ENCODE measurements at regions not wholly inside any gene's neighbourhood (a gene's known extent, or its start where the extent isn't known, plus 50 kb on each side); places are given as distances from the start of the nearest gene placed in this dataset.

DNA sequence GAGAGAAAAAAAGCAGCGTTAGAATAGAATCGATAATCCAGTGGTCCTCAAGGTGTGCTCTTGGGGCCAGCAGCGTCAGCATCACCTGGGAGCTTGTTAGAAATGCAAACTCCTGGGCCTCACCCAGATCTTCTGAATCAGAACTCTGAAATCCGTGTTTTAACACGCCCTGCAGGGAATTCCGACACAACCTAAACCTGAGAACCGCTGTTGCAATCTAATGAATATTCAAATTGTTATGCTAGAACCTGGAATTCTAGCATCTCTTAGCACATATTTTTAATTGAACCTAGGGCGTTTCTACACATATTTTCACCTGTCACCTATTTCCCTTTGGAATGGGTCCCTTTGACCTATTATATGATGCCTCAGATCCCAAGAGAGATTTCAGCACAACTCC lies 175.7 kb downstream of the PSMG1 start:
- TF ChIP-seq, protein P1, sequence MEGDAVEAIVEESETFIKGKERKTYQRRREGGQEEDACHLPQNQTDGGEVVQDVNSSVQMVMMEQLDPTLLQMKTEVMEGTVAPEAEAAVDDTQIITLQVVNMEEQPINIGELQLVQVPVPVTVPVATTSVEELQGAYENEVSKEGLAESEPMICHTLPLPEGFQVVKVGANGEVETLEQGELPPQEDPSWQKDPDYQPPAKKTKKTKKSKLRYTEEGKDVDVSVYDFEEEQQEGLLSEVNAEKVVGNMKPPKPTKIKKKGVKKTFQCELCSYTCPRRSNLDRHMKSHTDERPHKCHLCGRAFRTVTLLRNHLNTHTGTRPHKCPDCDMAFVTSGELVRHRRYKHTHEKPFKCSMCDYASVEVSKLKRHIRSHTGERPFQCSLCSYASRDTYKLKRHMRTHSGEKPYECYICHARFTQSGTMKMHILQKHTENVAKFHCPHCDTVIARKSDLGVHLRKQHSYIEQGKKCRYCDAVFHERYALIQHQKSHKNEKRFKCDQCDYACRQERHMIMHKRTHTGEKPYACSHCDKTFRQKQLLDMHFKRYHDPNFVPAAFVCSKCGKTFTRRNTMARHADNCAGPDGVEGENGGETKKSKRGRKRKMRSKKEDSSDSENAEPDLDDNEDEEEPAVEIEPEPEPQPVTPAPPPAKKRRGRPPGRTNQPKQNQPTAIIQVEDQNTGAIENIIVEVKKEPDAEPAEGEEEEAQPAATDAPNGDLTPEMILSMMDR (IDR thresholded peaks at IDR 0.05; ENCODE audit: extremely low read depth in 1 of 2, insufficient read depth in 1 of 2, low read depth in 1 of 2, low read length in 2 of 2): no peak
- TF ChIP-seq EZH2 (IDR thresholded peaks at IDR 0.05; ENCODE audit: borderline replicate concordance, low read depth, low read length, severe bottlenecking) (no peak), POLR2A (IDR thresholded peaks at IDR 0.05; ENCODE audit: low read depth, low read length) (no peak), GATA2 (IDR thresholded peaks at IDR 0.05; ENCODE audit: insufficient read depth, insufficient read length, low read depth, low read length) (no peak)

Measured in endothelial cell of umbilical vein (primary cell).